Calu3 (cell line): ENCODE measurements at regions not wholly inside any gene's neighbourhood (a gene's known extent, or its start where the extent isn't known, plus 50 kb on each side); places are given as distances from the start of the nearest gene placed in this dataset.
"Not testable (repeated sequence)": the region's sequence is repeated elsewhere in the genome, so short reads cannot be mapped to it uniquely, and the experiment has no call there.

ENCODE experiments used
- BruUV-seq: library from RNA; stranded (reverse); fragments of 400-500 nt; replicated peaks from 2 replicates; lab custom pipeline; 2021; lab: Mats Ljungman, UMichigan
- CTCF ChIA-PET: fragments of 300-600 bp; sonication (Branson Sonifier 250); formaldehyde crosslinking; loops from one replicate; lab custom pipeline; 2022; ENCODE audit warnings: antibody characterized with exemption; lab: Charles Lee
- DNase-seq: peaks from one replicate; pipeline ENCODE4 v3.0.0; 2022
- H3K27ac Mint-ChIP-seq: one replicate; pipeline ENCODE4 v1.8.0; 2022; ENCODE audit warnings: mixed read lengths; ENCODE audit not compliant: unreplicated experiment
- H3K27me3 Mint-ChIP-seq: one replicate; pipeline ENCODE4 v1.8.0; 2022; ENCODE audit warnings: mixed read lengths; ENCODE audit not compliant: unreplicated experiment
- H3K36me3 Mint-ChIP-seq: one replicate; pipeline ENCODE4 v1.8.0; 2022; ENCODE audit warnings: mild to moderate bottlenecking, moderate library complexity, mixed read lengths; ENCODE audit not compliant: insufficient read depth, unreplicated experiment
- H3K4me1 Mint-ChIP-seq: one replicate; pipeline ENCODE4 v1.8.0; 2022; ENCODE audit warnings: mild to moderate bottlenecking, low read depth, mixed read lengths; ENCODE audit not compliant: unreplicated experiment
- H3K4me3 Mint-ChIP-seq: one replicate; pipeline ENCODE4 v1.8.0; 2022; ENCODE audit warnings: mild to moderate bottlenecking, low read depth, moderate library complexity, mixed read lengths; ENCODE audit not compliant: unreplicated experiment
- H3K9me3 Mint-ChIP-seq: one replicate; pipeline ENCODE4 v1.8.0; 2022; ENCODE audit warnings: low read depth, mixed read lengths; ENCODE audit not compliant: unreplicated experiment
- CTCF ChIP-seq: fragments of 200-600 bp; IDR thresholded peaks from one replicate; pipeline ENCODE4 v1.8.0; 2022; ENCODE audit warnings: antibody characterized with exemption; ENCODE audit not compliant: unreplicated experiment
- intact Hi-C: fragments of 100-400 bp; cut with micrococcal nuclease; formaldehyde crosslinking; loops from one replicate; pipeline ENCODE4 v1.10.0; 2022; ENCODE audit not compliant: unreplicated experiment

GRCh38 chr3:187491371-187491770, 123.2 kb downstream of the RTP4 start:
- peaks cover 8% of the 10 kb centered on the region for H3K4me1 Mint-ChIP-seq
- no peak for DNase-seq
- no peak for TF ChIP-seq CTCF

DNA sequence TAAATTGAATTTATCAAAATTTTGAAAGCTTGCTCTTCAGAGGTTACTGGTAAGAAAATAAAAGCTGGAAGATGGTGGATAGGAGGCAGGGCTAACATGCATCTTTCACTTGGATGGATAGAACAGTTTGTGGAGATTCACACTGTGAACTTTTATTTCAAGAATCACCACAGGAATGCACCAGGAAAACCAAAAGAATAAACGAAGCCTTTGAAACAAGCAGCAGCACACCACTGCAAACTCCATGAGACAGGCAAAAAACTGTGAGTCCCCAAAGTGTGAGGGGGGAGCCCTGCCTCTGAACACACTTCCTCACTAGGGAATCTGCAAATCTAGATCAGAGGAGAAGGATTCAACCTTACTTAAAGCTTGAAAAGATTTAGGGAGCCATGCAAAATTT, 122.2 kb downstream of the RTP4 start:
- no peak overlapping the region for H3K4me3 Mint-ChIP-seq
- CTCF ChIA-PET, result interaction anchor here (0.7 kb wide), 1 partner anchor 46 kb away, joined by 3 read pairs; no protein-coding TSS in a partner anchor
- H3K27me3 Mint-ChIP-seq, result peaks cover 13% of the 10 kb centered on the region
- no TSS peak for BruUV-seq
- intact Hi-C loops, result no loop called here
- H3K4me1 Mint-ChIP-seq, result peaks cover 8% of the 10 kb centered on the region
- peaks cover 10% of the 10 kb centered on the region for H3K9me3 Mint-ChIP-seq
- DNase-seq, result no peak
- TF ChIP-seq CTCF, result no peak
- no peak overlapping the region for H3K27ac Mint-ChIP-seq
- H3K36me3 Mint-ChIP-seq, result no peaks in the 10 kb centered on the region

More at GRCh38 chr3:187491371-187491770, 123.2 kb downstream of the RTP4 start:
- H3K9me3 Mint-ChIP-seq, result peaks cover 10% of the 10 kb centered on the region
- H3K27ac Mint-ChIP-seq, result no peak overlapping the region
- intact Hi-C loops, result no loop called here
- no peak overlapping the region for H3K4me3 Mint-ChIP-seq
- H3K36me3 Mint-ChIP-seq, result no peaks in the 10 kb centered on the region
- peaks cover 13% of the 10 kb centered on the region for H3K27me3 Mint-ChIP-seq
- no TSS peak for BruUV-seq
- CTCF ChIA-PET, result no interaction called here

GRCh38 chr3:187484547-187485295, 116.5 kb downstream of the RTP4 start:
- no peak for TF ChIP-seq CTCF
- H3K4me3 Mint-ChIP-seq, result no peak overlapping the region
- no peaks in the 10 kb centered on the region for H3K36me3 Mint-ChIP-seq
- intact Hi-C loops, result no loop called here
- H3K9me3 Mint-ChIP-seq, result peaks cover 5% of the 10 kb centered on the region
- no peak for DNase-seq
- H3K4me1 Mint-ChIP-seq, result no peaks in the 10 kb centered on the region
- no TSS peak for BruUV-seq
- H3K27me3 Mint-ChIP-seq, result peaks cover 13% of the 10 kb centered on the region
- no peak overlapping the region for H3K27ac Mint-ChIP-seq
- CTCF ChIA-PET, result interaction anchor here (0.7 kb wide), 1 partner anchor 17 kb away, joined by 3 read pairs; no protein-coding TSS in a partner anchor

GRCh38 chr3:187481426-187481825, 113.2 kb downstream of the RTP4 start:
- no peaks in the 10 kb centered on the region for H3K36me3 Mint-ChIP-seq
- CTCF ChIA-PET, result no interaction called here
- no peak for TF ChIP-seq CTCF
- H3K9me3 Mint-ChIP-seq, result peaks cover 8% of the 10 kb centered on the region
- no peaks in the 10 kb centered on the region for H3K4me1 Mint-ChIP-seq
- no peaks in the 10 kb centered on the region for H3K27me3 Mint-ChIP-seq
- no peak overlapping the region for H3K27ac Mint-ChIP-seq
- BruUV-seq, result no TSS peak
- DNase-seq, result no peak
- no peak overlapping the region for H3K4me3 Mint-ChIP-seq
- intact Hi-C loops, result no loop called here

- H3K9me3 Mint-ChIP-seq, H3K27me3 Mint-ChIP-seq, H3K4me3 Mint-ChIP-seq, BruUV-seq, intact Hi-C loops, CTCF ChIA-PET, H3K36me3 Mint-ChIP-seq, H3K27ac Mint-ChIP-seq, H3K4me1 Mint-ChIP-seq, DNase-seq: not testable (repeated sequence)
Observed at GRCh38 chr3:187475613-187476012, 107.4 kb downstream of the RTP4 start.
